G401 (cell line): ENCODE measurements at regions not wholly inside any gene's neighbourhood (a gene's known extent, or its start where the extent isn't known, plus 50 kb on each side); places are given as distances from the start of the nearest gene placed in this dataset.
"Not testable (repeated sequence)": the region's sequence is repeated elsewhere in the genome, so short reads cannot be mapped to it uniquely, and the experiment has no call there.

Experiments
- DNase-seq: peaks from one replicate; pipeline ENCODE4 v3.0.0-alpha.2; 2015; ENCODE audit warnings: low spot score
- in situ Hi-C: cut with HindIII; loops from 2 replicates; pipeline ENCODE4 v1.10.0; 2016; ENCODE audit warnings: low sequenced_read_pairs, mixed read lengths

DNA sequence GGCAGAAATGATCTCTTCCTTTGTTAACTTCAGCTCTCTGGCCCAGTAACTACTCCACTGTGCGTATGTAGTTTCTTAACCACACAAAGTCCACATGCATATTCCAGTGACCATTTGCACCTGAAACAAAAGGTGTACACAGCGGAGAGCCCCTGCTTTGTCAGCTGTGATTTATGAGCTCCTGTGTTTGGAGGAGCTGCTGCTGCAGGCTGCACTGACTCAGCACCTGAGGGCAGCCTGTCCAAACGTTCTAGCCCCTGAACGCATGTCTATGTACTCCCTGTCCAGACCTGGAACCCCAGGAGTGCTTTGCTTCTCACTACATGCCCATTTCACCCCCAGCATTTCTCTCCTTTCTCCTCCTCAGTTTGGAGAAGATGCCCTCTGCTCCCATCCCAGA lies 216.1 kb downstream of the ABCC12 start:
- DNase-seq, result no peak
- in situ Hi-C loops, result no loop called here

DNA sequence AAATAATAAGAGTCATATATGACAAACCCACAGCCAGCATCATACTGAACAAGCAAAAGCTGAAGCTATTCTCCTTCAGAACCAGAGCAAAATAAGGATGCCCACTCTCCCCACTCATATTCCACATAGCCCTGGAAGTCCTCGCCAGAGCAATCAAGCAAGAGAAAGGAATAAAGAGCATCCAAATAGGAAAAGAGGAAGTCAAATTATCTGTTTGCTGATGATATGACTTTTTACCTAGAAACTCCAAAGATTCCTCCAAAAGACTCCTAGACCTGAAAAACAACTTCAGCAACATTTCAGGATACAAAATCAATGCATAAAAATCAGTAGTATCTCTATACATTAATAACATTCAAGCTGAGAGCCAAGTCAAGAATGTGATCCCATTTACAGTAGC lies 217.5 kb downstream of the ABCC12 start:
- no peak for DNase-seq
- in situ Hi-C loops, result no loop called here

- no peak for DNase-seq
- in situ Hi-C loops, result no loop called here
These were observed 227.8 kb downstream of the ABCC12 start for GRCh38 chr16:47928008-47928407.

DNA sequence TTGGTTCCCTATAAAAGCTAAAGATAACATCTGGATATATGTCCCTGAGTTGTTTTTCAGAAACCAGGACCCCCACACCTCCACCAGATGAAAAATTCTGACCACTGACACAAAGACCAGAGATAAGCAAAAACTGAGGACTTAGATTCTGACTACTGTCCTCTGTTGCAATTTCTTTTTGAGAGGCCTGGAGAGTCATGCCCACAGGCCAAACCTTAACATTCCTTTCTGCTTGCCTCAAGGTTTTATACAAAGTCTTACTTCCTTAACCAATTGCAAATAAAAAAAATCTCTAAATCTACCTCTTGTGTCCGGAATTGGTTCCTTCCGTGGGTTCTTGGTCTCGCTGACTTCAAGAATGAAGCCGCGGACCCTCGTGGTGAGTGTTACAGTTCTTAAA lies 228.5 kb downstream of the ABCC12 start:
- in situ Hi-C loops, result no loop called here
- no peak for DNase-seq

DNA sequence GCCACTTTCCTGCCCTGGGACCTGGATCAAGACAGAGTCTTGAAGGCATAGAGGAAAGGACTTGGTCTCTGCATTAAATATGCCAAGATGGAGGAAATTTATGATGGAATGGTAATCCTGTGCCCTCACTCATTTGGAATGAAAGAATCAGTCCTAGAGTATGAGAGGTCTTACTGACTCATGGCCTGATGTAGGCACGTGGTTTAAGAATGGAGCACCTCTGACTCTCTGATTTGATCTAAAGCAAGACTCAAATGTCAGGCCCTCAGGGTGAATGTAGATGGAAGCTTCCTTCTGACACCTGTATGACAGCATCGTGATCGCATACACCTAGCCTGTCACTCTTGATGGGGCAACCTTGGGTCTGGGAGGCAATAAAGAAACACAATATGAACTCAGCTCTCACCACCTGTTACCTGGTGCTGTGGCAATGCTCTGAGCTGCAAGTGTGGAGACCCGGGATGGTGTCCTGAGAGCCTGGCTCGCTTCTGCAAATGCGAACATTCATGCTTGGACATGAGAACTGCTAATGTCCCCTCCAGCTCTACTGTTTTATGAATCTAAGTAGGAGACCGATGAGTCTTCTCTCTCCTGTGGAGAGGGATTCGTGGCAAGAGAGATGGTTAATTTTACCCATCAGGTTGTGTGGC lies 229.9 kb downstream of the ABCC12 start:
- DNase-seq, result no peak
- in situ Hi-C loops, result no loop called here

DNA sequence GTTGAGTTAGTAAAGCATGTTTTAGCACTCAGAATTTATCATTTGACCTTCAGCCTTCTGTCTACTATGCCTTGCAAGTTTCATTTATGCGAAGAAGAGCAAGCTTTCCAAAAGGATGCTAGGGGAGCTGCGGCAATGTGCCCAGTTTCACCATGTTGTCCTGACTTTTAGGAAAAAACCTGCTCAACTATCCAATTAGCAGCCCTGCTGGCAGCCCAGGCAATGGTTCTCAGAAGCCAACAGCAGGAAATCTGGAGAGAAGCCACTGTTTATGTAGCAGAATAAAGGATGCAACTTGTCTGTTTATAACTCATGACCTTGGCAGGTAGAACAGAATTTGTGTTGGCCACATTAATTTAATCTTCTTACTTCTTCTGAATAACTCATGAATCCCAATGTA lies 230.8 kb downstream of the ABCC12 start:
- in situ Hi-C loops, result no loop called here
- DNase-seq, result peak; percentile 96

DNA sequence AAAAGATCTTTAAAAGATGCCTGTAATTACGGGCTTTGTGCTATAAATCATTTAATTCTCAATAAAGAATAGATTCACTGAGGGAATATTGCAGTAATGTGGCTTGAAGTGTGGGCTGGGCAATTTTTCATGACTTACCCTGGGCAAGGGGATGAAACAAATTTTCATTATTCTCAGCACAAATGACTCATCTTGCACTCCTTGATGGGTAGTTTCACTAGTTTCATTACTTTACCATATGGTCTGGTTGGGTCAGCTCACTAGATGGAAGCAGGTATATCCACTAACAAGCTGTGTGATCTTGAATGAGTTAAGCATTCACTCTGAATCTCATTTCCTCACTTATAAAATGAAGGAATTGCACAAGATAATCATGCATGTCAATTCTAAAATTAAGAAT lies 234.3 kb downstream of the ABCC12 start:
- no peak for DNase-seq
- in situ Hi-C loops, result no loop called here

GRCh38 chr16:47920709-47921108 lies 235.1 kb downstream of the ABCC12 start:
- in situ Hi-C loops, result no loop called here
- no peak for DNase-seq

DNA sequence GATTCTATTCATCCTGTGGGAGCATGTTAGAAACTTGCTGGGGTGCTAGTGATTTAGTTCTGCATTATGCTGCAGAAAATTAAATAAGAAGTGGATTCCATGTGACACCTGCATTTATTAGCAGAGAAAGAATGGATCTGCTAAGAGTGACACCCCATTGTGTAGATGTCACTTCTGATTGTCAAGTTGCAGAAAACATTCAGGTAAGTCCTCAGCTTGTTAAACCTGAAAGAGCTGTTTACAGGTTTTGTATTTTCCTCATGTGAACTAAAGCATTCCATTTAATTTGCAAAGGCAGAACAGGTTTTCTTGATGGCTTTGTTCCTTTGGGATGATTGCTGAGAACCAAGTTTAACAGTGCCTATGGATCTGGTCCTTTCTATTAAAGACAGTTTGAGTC lies 238.7 kb downstream of the ABCC12 start:
- no peak for DNase-seq
- in situ Hi-C loops, result no loop called here

DNA sequence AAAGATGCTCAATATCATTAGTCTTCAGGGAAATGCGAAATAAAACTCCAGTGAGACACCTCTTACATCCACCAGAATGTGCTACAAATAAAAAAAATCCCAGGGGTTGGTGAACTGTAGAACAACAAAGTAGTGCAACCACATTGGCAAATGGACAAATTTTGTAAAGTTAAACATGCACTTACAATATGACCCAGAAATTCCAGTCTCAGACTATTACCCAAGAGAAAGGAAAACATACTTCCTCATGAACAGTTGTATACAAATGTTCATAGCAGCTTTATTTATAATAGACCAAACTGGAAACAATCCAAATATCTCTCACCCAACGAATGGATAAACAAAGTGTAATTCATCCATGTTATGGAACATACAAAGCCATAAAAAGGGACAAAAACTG lies 239.5 kb downstream of the ABCC12 start:
- in situ Hi-C loops, result no loop called here
- no peak for DNase-seq

GRCh38 chr16:47907109-47907508 lies 248.7 kb downstream of the ABCC12 start:
- in situ Hi-C loops, result no loop called here
- no peak for DNase-seq

DNA sequence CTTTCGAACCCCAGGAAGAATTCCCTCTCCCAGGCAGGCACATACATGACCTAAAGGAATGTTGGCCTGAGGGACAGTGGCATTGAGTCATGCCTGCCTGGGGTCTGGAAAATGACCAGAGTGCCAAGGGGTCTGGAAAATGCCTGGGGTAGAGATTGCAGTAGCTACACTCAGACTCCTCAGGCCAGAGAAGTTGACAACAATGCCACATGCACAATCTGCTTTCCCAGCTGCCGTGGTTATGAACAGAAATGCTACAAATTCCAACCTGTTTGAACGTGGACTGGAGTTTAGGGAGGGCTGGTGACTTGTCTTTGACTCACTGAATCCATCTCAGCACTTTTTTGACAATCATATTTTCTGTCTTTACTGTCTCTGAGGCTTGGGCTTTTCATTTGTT lies 250.0 kb downstream of the ABCC12 start:
- DNase-seq, result no peak
- in situ Hi-C loops, result no loop called here

GRCh38 chr16:47904691-47905090 lies 251.1 kb downstream of the ABCC12 start:
- no peak for DNase-seq
- in situ Hi-C loops, result no loop called here

DNA sequence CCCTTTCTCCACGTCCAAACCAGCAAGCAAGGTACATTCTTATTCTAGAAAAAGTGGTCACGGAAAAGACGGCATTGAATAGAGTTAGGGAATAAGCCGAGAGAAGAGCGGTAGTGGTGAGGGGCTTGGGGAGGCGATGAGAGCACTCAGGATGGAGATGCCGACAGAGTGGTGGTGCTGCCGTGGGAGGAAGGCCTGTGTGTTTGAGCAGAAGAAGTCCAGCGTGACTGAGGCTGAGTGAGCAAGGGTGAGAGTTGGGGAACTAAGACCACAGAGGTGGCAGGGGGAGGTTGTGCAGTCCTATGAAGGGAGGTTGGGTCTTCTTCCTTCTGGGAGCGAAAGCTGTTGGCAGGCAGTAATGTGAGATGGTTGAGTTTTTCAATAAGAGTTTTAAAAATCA lies 252.3 kb downstream of the ABCC12 start:
- DNase-seq, result no peak
- in situ Hi-C loops, result no loop called here

- DNase-seq, in situ Hi-C loops: not testable (repeated sequence)
These were observed 258.7 kb downstream of the ABCC12 start for GRCh38 chr16:47897105-47897504.

DNA sequence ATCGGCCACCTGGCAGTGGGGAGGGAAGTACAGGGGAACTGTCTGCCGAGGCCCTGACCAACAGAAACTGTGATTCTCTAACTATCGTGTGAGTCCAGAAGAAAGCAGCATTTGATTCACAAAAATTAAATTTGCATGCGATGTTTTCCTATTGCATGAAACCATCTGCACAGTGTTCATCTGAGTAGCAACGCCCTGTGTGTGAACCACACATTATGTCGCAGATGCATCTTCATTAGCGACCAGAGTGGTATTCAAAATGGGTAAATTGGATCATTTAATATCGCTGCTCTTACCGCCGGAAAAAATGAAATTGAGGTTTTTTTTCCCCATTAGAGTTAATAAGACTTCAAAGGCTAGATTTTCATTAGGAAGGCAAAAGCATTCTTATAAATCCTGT lies 260.6 kb downstream of the ABCC12 start:
- in situ Hi-C loops, result no loop called here
- no peak for DNase-seq

DNA sequence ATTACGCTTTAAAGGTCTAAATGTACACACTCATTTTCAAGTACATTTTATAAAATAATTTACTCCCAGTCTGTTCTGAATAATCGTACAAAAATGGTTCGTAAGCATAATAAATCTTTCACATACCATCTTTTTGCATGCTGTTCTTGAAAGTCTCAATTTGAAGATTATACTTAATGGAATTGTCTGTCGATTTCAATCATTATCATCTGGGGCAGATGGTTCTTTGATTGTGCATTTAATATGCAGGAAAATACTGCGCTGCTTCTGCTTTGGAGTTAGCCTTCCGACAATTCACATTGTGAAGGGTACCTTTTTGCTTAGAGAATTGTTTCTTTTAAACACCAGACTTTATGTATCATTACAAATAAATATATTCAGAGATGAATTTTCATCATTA lies 262.8 kb downstream of the ABCC12 start:
- in situ Hi-C loops, result no loop called here
- no peak for DNase-seq

GRCh38 chr16:47888734-47889133 lies 267.1 kb downstream of the ABCC12 start:
- in situ Hi-C loops, result no loop called here
- DNase-seq, result no peak

DNA sequence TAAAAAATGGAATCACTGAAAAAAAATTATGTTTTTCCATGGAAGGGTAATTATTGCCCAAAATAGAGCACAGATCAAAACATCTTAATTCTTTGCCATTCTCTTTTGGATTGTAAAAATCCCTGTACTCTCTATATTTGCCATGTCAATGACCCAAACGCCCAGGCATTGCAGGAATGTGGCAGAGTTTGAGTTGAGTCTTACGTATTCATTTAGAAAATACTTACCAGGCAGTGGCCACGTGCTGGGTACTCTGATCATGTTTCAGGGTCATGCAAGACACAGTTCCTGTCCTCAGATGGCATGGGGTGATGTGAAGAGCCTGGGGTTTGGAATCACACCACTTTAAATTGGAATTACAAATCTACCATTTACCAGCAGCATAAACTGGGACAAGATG lies 267.7 kb downstream of the ABCC12 start:
- no peak for DNase-seq
- in situ Hi-C loops, result no loop called here

DNA sequence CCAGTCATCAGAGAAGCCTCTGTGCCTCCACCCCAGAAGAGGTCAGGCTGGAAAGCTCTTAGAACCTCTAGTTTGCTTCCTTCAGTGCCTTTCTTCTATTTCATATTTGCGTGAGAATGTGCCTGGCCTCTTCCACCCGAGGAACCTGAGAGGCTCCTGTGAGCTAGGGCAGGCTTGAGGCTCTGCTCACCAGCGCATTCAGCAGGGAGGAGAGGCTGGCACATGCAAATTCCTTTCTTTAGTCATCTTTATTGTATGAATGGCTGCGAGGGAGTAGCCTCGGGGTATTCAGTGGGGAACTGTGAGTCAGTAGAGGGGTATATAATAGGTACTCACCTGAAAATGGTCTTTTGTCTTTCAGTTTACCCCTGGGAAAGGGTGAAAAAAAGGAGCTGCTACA lies 268.3 kb downstream of the ABCC12 start:
- no peak for DNase-seq
- in situ Hi-C loops, result no loop called here

GRCh38 chr16:47886631-47887415 lies 269.0 kb downstream of the ABCC12 start:
- no peak for DNase-seq
- in situ Hi-C loops, result no loop called here
